HG03342 (cell line): ENCODE measurements at regions not wholly inside any gene's neighbourhood (a gene's known extent, or its start where the extent isn't known, plus 50 kb on each side); places are given as distances from the start of the nearest gene placed in this dataset.

ENCODE experiments used
- ATAC-seq: cut with Tn5 transposase; IDR thresholded peaks from one replicate; pipeline ENCODE4 v1.9.1; 2021; ENCODE audit warnings: mild to moderate bottlenecking, moderate library complexity; ENCODE audit not compliant: unreplicated experiment

DNA sequence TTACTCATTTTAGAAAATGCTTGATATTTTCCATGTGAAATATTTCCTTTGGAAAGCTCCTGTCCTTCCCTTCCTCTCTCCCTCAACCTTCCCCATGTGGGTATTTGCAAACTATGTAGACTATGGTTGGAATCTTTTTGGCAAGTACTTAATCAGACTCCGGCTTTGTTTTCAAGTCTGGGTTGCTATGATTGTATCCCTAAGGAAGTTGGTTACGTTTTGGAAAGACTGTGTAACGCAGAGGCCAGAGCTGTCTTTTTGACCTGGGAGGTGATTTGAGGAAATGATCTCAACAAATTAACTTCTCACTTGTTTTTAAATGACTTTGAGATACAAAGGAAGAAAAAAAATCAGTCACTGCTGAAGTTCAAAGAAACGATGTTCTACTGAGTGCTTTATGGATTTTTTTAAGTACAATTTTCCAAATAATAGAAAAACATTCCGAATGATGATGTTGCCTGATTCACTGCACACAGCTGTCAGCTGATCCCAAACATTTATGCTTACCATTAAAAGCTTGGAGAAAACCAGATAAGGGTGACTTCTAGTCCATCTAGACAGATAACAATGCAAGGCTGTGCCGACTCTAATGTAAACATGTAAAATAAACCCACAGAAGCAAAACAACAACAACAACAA, 145.5 kb upstream of the CELF2 start:
- ATAC-seq, result no peak

DNA sequence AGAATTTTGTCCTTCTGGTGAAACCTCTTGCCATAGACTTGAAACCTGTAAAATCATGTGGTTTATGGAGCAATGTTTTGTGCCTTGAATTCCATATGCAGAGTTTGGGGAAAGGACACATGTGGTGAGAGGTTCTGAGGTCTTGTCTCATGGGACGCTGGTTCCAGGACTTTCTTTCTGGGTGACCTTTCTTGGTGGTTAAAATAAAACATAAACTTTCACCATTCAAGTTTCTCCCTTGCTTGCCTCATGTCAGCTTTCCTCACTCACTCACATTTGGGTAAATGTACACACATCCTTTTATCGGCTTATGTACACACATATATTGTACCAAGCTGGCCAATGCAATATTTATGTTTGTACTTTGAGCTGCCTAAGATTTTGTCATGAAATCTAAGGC, 144.9 kb upstream of the CELF2 start:
- no peak for ATAC-seq

DNA sequence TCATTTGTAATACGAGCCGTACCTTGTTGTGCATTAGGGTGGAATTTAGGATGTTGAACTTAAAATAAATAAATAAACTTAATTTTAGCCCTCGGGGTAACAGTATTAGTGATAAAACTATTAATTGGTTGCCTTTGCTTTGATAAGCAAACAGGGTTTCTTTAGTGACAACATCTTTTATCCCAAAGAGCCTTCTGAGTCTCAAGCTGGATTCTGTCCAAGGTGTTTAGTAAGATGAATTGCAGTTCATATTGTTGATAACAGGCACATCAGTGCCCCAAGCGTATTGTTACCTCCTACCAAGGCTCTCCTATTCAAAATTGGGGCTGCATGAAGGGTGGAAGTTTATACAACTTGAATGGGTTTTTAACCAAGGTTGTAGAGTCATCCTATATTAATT, 144.4 kb upstream of the CELF2 start:
- ATAC-seq, result no peak

DNA sequence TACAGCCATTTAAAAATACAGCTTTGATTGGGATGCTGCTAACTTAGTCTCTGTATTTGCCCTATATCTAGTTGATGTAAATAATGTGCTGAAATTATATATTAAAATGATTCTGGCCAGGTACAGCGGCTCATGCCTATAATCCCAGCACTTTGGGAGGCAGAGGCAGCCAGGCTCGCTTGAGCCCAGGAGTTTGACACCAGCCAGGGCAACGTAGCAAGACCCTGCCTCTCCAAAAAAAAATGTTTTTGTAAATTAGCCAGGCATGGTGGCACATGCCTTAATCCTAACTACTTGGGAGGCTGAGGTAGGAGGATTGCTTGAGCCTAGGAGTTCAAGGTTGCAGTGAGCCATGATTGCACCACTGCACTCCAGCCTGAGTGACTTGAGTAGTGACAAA, 143.8 kb upstream of the CELF2 start:
- ATAC-seq, result no peak

DNA sequence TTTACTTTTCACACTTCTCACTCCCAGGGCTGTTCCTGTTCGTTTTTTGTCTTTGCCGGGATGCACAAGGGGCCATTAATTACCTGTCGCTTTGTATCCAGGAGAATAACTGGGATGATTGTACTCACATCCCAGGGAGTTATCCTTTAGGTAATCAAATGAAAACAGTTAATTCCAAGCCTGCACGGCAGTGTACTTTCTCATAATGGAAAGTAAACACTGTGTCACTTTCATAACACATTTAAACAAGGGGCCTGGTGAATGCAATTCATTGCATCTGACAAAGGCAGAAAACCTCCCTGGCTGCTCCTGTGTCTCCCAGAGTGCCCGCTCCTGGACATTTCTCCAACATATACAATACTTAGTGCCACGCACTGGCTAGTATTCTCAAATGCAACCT, 138.7 kb upstream of the CELF2 start:
- no peak for ATAC-seq

- no peak for ATAC-seq
Observed at GRCh38 chr10:10881117-10881813, 136.4 kb upstream of the CELF2 start.

GRCh38 chr10:10883737-10884136, 133.9 kb upstream of the CELF2 start:
- ATAC-seq, result no peak

GRCh38 chr10:10886861-10887531, 130.7 kb upstream of the CELF2 start:
- no peak for ATAC-seq

GRCh38 chr10:10891124-10892082, 126.3 kb upstream of the CELF2 start:
- ATAC-seq, result no peak

DNA sequence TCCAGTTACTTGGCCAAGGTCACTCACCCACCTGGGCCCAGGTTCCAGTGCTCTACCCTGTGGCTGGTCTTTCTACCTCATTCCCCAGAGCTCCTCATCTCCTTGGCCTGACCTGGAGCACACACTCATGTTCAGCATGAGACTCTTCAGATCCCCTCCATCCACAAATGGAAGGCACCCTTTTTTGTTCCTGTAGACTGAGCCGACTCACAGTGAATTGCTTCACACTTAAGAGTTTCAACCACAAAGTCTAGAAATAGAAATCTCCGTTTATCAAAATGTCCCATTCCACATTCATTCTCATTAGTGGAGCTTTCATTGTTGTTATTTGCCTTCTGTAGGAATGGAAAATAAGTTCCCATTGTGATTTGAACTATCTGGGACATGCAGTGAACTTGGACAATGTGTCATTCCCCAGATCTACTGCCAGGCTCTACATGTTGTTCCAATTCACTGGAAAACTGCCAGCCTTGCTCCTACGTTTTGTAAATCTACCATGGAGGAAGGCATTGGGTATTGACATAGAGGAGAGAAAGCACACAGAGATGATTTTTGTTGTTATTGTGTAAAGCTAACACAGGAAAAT, 125.3 kb upstream of the CELF2 start:
- no peak for ATAC-seq

DNA sequence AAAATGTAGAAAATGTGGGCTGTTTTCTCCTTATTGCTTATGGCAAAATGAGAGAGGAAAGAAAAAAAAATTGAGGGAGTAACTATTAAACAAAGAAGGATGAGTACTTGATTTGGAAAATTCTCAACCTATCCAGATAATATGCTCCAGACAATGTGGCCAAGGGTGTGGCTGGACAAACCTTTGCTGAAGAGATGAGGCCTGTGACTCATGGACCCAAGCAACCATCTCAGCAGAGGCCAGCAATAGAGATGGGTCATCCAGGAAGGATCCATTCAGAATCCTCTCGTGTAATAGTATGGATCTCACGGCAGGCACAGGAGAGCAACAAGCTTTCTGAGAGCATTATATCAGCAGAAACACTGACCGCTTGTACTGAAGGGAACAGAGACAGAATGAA, 120.3 kb upstream of the CELF2 start:
- ATAC-seq, result no peak

- no peak for ATAC-seq
Observed at GRCh38 chr10:10901906-10902305, 115.8 kb upstream of the CELF2 start.

- ATAC-seq, result no peak
Observed at GRCh38 chr10:10902951-10903350, 114.7 kb upstream of the CELF2 start.

- ATAC-seq, result no peak
Observed at GRCh38 chr10:10903620-10904019, 114.1 kb upstream of the CELF2 start.

DNA sequence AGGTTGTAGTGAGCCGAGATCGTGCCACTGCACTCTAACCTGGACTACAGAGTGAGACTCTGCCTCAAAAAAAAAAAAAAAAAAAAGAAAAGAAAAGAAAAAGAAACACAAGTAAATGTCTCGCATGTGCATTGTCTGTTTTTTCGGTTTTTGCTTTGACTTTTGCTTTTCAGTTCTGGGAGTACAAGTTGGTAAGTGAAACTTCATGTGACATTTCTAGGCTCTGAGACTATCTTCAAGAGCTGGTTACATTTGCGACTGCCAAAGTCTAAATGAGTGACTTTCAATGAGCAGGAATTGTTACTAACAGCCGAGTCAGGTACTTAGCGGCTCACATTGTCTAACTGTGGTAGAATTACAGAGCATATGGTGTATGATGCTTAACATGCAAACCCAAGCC, 107.0 kb upstream of the CELF2 start:
- ATAC-seq, result no peak

DNA sequence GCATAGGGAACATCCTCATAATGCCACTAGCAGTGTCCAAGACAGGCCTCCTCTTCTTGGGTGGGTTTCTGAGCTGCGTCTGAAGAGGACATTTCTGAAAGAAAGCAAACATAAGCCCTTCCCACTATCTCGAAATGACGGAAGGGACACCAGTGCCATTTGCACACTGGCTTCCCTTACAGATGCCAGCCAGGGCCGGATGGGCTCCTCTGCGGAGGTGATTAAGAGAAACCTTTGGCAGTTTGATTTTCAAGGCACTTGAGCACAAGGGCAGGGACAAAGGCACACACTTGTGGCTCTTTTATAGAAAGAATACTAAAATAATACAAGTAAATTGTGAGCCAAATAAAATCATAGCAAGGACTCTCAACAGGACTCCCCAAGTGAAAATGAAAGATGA, 106.6 kb upstream of the CELF2 start:
- no peak for ATAC-seq

DNA sequence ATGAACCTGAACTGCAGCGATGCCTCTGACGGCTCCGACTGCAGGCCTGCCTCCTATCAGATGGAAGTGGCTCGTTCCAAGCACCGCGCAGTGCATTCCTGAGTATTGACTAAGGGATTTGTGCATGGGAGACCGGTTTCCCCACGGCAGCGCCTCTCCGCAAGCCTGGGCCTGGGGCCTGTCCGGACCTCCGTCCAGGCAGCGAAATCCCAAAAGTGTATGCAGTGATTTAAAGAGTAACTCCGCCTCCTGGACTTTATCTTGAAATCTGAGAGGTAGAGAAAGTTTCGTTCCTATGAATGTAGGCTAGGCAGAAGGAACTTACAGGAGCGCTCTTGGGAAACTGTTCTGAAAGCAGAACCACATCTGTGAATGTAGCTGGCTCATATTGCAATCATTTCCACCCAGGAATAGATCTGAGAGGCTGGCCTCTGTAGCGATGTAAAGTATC, 106.2 kb upstream of the CELF2 start:
- ATAC-seq, result no peak

GRCh38 chr10:10914144-10914543, 103.5 kb upstream of the CELF2 start:
- ATAC-seq, result no peak

- ATAC-seq, result no peak
Observed at GRCh38 chr10:10915215-10915614, 102.5 kb upstream of the CELF2 start.

DNA sequence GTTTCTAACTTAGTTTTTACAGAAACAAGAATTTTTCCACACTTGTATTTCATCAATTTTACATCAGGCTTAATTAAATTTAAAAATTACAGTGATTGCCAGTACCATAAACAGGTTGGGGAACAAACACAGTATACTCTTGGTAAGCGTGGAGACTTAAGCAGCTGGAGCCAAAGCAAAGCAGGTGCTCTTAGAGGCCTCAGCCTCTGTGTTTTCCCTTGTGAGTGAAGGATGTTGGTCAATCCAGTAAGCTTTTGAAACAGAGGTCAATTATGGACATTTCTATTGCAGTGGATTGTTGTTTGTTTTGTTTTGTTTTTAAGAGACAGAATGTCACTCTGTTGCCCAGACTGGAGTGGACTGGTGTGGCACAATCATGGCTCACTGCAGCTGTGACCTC, 100.6 kb upstream of the CELF2 start:
- no peak for ATAC-seq

DNA sequence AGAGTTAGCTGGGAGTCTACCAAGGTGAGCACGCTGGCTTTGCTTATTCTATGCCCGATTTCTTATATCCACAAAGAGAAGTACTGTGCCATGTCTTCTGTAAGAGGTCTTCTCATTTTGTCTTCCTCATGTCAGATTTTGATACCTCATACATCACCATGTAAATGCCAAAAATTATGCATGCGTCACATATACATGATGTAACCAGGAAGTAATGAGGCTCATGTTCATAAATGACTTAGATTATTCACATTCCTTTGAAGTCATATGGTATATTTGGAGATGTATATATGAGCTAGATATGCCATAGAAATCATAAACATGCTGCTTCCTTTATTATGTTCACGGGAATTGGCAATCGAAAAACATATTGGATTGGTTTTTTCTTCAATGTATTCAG, 97.7 kb upstream of the CELF2 start:
- ATAC-seq, result no peak
